ENCODE measurements at regions not wholly inside any gene's neighbourhood (a gene's known extent, or its start where the extent isn't known, plus 50 kb on each side); places are given as distances from the start of the nearest gene placed in this dataset.

- DNase-seq: no peak
Observed at GRCh38 chr15:100829457-100829856, 50.2 kb upstream of the ALDH1A3 start.
